22Rv1 (cell line): ENCODE measurements at regions not wholly inside any gene's neighbourhood (a gene's known extent, or its start where the extent isn't known, plus 50 kb on each side); places are given as distances from the start of the nearest gene placed in this dataset.

Experiments used
- ZFX ChIP-seq: fragments of 450-650 bp; IDR thresholded peaks from 2 replicates; pipeline ENCODE4 v1.6.1; 2017; ENCODE audit warnings: antibody characterized with exemption, borderline replicate concordance
- TF ChIP-seq, protein P1 (sequence below): fragments of 450-650 bp; IDR thresholded peaks from 2 replicates; pipeline ENCODE4 v1.5.1; 2017; ENCODE audit warnings: mild to moderate bottlenecking

DNA sequence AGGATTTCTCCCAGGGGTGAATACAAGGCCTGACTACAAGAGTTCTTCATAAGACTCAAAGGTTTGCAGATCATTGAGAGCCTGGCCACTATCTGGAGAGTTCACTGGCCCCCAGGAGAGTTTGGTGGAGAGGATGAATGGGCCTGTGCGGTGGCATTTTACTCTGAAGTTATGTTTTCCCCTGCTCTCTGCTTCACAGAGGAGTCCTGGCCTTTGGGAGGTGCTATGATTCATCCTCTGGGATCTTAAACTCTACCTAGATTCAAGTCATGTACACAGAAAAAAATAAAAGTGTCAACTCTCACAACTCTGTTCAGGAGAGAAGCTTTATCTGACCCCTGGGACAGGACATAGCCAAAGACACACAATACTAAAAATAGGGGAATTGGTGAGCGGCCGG is 159.1 kb upstream of the CARD18 start:
- TF ChIP-seq, protein P1, sequence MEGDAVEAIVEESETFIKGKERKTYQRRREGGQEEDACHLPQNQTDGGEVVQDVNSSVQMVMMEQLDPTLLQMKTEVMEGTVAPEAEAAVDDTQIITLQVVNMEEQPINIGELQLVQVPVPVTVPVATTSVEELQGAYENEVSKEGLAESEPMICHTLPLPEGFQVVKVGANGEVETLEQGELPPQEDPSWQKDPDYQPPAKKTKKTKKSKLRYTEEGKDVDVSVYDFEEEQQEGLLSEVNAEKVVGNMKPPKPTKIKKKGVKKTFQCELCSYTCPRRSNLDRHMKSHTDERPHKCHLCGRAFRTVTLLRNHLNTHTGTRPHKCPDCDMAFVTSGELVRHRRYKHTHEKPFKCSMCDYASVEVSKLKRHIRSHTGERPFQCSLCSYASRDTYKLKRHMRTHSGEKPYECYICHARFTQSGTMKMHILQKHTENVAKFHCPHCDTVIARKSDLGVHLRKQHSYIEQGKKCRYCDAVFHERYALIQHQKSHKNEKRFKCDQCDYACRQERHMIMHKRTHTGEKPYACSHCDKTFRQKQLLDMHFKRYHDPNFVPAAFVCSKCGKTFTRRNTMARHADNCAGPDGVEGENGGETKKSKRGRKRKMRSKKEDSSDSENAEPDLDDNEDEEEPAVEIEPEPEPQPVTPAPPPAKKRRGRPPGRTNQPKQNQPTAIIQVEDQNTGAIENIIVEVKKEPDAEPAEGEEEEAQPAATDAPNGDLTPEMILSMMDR = no peak
- no peak for TF ChIP-seq ZFX
